A549 (cell line): ENCODE measurements at regions not wholly inside any gene's neighbourhood (a gene's known extent, or its start where the extent isn't known, plus 50 kb on each side); places are given as distances from the start of the nearest gene placed in this dataset.

ENCODE experiments used
- RAD21 ChIP-seq, 2 experiments: fragments of >200 bp in 1 of 2; sonication (Bioruptor Twin) in 1 of 2; formaldehyde crosslinking in 1 of 2; IDR thresholded peaks in 1 of 2; conservative IDR thresholded peaks in 1 of 2; 2 replicates in 1 of 2; 3 replicates in 1 of 2; pipeline ENCODE4 v1.6.1; 2012 to 2018; ENCODE audit warnings: inconsistent platforms in 1 of 2
- ZC3H11A ChIP-seq: fragments of 450-650 bp; IDR thresholded peaks from 2 replicates; pipeline ENCODE4 v1.6.1; 2014; ENCODE audit warnings: antibody characterized with exemption, mild to moderate bottlenecking

GRCh38 chr13:104532132-104532531 is 1465.9 kb upstream of the SLC10A2 start:
- TF ChIP-seq ZC3H11A (no peak), RAD21 (conservative IDR thresholded peaks at IDR 0.05 in 1 of 2, IDR thresholded peaks at IDR 0.05 in 1 of 2) (no peak)
